Activated CD4-positive, alpha-beta memory T cell treated with anti-CD3 and anti-CD28 coated beads, Interleukin-2, amount 10 ng/mL, durations not matched to agents 7 days and 5 days (primary cell): ENCODE measurements at regions not wholly inside any gene's neighbourhood (a gene's known extent, or its start where the extent isn't known, plus 50 kb on each side); places are given as distances from the start of the nearest gene placed in this dataset.
"Not testable (repeated sequence)": the region's sequence is repeated elsewhere in the genome, so short reads cannot be mapped to it uniquely, and the experiment has no call there.

Source experiments
- CTCF ChIA-PET: fragments of 350-600 bp; sonication (Branson Sonifier 250); formaldehyde crosslinking; loops from one replicate; lab custom pipeline; 2021; ENCODE audit warnings: antibody characterized with exemption, inconsistent platforms; lab: Charles Lee
- POLR2A ChIA-PET: fragments of 350-600 bp; sonication (Branson Sonifier 250); formaldehyde crosslinking; loops from one replicate; lab custom pipeline; 2021; ENCODE audit warnings: antibody characterized with exemption; lab: Charles Lee
- DNase-seq: peaks from one replicate; pipeline ENCODE4 v3.0.0-alpha.2; 2020
- H3K27ac Mint-ChIP-seq: one replicate; pipeline ENCODE4 v1.8.0; 2021; ENCODE audit warnings: mild to moderate bottlenecking, mixed read lengths
- H3K27me3 Mint-ChIP-seq: one replicate; pipeline ENCODE4 v1.8.0; 2021; ENCODE audit warnings: mixed read lengths
- H3K36me3 Mint-ChIP-seq: one replicate; pipeline ENCODE4 v1.8.0; 2021; ENCODE audit warnings: low read depth, mixed read lengths
- H3K4me1 Mint-ChIP-seq: one replicate; pipeline ENCODE4 v1.8.0; 2021; ENCODE audit warnings: mixed read lengths
- H3K4me3 Mint-ChIP-seq: one replicate; pipeline ENCODE4 v1.8.0; 2021; ENCODE audit warnings: mild to moderate bottlenecking, mixed read lengths
- H3K9me3 Mint-ChIP-seq: one replicate; pipeline ENCODE4 v1.8.0; 2021; ENCODE audit warnings: mixed read lengths

DNA sequence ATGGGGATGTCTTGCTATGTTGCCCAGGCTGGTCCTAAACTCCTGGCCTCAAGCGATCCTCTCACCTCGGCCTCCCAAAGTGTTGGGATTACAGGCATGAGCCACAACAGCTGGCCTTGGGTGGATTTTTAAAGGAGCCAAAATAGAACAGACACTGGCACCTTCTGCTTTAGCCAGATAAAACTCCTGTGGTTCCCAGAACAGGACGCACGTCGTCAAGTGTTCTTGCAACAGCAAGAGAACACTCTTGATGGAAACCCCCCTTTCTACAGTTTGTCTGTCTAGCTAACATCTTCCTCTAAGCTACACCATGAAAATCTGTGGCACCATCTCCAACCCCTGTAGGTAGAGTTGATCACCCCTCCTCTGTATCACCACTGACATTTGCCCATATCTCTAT is 122.6 kb downstream of the NPIPB5 start:
- H3K27ac Mint-ChIP-seq: no peak overlapping the region
- no peaks in the 10 kb centered on the region for H3K4me1 Mint-ChIP-seq
- DNase-seq: no peak
- POLR2A ChIA-PET: no interaction called here
- H3K27me3 Mint-ChIP-seq: peaks cover 8% of the 10 kb centered on the region
- no peaks in the 10 kb centered on the region for H3K9me3 Mint-ChIP-seq
- CTCF ChIA-PET: no interaction called here
- H3K36me3 Mint-ChIP-seq: no peaks in the 10 kb centered on the region
- no peak overlapping the region for H3K4me3 Mint-ChIP-seq

DNA sequence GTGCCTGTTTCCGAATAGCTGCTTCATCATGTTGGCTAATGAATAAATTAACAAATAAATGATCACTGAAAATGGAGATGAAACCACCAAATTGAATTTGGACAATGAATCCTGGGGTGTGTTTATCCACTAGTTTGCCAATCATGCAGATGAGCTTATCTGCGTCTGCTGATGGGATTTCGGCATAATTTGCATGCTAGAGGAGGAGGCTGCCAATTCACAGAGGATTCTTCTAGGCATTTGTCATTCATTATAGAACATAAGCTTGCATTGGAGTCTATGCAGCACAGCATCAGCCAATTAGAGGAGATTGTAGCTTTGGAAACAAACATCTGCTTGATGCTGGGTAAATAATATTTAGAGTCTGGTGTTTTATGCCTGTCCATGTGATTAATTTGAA is 123.1 kb downstream of the NPIPB5 start:
- H3K9me3 Mint-ChIP-seq: no peaks in the 10 kb centered on the region
- DNase-seq: no peak
- H3K4me3 Mint-ChIP-seq: no peak overlapping the region
- ChIA-PET CTCF (no interaction called here), POLR2A (no interaction called here)
- H3K27me3 Mint-ChIP-seq: peaks cover 8% of the 10 kb centered on the region
- H3K4me1 Mint-ChIP-seq: no peaks in the 10 kb centered on the region
- no peak overlapping the region for H3K27ac Mint-ChIP-seq
- no peaks in the 10 kb centered on the region for H3K36me3 Mint-ChIP-seq

DNA sequence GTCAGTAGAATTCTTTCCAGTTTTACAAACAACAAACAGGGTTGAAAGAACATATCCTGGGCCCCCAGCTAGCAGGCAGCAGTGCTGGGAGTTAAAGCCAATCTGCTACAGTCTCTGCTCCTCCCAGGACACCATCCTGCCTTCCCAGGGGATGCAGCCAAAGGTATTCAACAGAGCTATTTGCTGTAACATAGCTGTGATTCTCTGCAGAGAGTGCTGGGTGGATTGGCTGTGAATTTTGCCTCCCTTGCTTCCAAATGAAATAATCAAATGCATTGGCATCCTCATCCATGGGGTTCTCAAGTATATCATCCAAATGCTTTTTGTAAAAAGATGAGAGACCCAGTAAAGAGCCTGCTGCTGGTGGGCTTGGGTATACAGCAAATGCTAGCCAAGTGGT is 124.3 kb downstream of the NPIPB5 start:
- H3K36me3 Mint-ChIP-seq: no peaks in the 10 kb centered on the region
- no peaks in the 10 kb centered on the region for H3K4me1 Mint-ChIP-seq
- ChIA-PET CTCF (interaction anchor here (0.9 kb wide), 1 partner anchor 15 kb away, joined by 3 read pairs; no protein-coding TSS in a partner anchor), POLR2A (interaction anchor here (0.5 kb wide), 1 partner anchor 37 kb away, joined by 3 read pairs; no protein-coding TSS in a partner anchor)
- DNase-seq: no peak
- H3K27ac Mint-ChIP-seq: no peak overlapping the region
- peaks cover 8% of the 10 kb centered on the region for H3K27me3 Mint-ChIP-seq
- H3K9me3 Mint-ChIP-seq: no peaks in the 10 kb centered on the region
- H3K4me3 Mint-ChIP-seq: no peak overlapping the region

DNA sequence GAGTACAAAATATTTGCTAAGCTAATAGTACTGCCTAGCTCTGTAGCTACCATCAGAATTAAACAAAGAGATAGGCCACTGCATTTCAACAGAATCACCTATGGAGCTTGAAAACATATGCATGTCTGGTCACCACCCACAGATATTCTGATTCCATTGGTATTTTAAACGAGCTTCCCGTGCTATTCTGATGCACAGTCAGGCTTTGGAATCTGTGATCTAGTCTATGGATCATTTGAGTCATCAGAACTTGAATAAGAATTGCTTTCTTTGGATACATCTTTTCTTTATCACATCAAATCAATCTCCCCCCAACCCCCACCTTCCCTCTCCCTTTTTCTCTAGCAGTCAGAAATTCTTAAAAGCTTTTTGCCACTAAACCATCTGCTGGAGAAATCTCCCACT is 124.7 kb downstream of the NPIPB5 start:
- Mint-ChIP-seq H3K4me1 (no peaks in the 10 kb centered on the region), H3K27ac (no peak overlapping the region), H3K27me3 (peaks cover 8% of the 10 kb centered on the region), H3K36me3 (no peaks in the 10 kb centered on the region), H3K4me3 (no peak overlapping the region), H3K9me3 (no peaks in the 10 kb centered on the region)
- POLR2A ChIA-PET: interaction anchor here (0.5 kb wide), 1 partner anchor 36 kb away, joined by 3 read pairs; no protein-coding TSS in a partner anchor
- no peak for DNase-seq
- CTCF ChIA-PET: interaction anchor here (0.9 kb wide), 1 partner anchor 14 kb away, joined by 3 read pairs; no protein-coding TSS in a partner anchor

DNA sequence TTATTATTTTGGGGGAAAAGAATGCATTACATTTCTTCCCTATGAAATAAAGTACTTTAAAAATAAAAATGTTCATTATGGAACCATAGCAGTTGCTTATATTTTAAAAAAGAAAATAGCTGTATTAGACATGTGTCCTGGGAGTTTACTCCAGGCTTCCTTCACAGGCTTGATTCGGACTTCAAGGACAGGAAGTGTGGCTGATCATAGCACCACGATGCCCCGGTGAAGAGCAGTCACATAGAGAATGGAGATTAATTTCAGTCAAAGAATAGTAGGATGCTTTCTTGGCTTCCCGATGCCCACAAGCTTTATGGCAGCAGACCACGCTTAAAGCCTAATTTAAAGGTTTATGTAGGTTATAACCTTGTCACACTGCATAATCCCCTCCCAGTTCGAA is 125.1 kb downstream of the NPIPB5 start:
- Mint-ChIP-seq H3K4me3 (no peak overlapping the region), H3K27ac (no peak overlapping the region), H3K4me1 (no peaks in the 10 kb centered on the region), H3K27me3 (peaks cover 8% of the 10 kb centered on the region), H3K9me3 (no peaks in the 10 kb centered on the region), H3K36me3 (no peaks in the 10 kb centered on the region)
- DNase-seq: no peak
- ChIA-PET POLR2A (no interaction called here), CTCF (interaction anchor here (0.6 to 0.9 kb wide), 2 partner anchors 14 to 1444 kb away, joined by 3 read pairs; no protein-coding TSS in a partner anchor)

DNA sequence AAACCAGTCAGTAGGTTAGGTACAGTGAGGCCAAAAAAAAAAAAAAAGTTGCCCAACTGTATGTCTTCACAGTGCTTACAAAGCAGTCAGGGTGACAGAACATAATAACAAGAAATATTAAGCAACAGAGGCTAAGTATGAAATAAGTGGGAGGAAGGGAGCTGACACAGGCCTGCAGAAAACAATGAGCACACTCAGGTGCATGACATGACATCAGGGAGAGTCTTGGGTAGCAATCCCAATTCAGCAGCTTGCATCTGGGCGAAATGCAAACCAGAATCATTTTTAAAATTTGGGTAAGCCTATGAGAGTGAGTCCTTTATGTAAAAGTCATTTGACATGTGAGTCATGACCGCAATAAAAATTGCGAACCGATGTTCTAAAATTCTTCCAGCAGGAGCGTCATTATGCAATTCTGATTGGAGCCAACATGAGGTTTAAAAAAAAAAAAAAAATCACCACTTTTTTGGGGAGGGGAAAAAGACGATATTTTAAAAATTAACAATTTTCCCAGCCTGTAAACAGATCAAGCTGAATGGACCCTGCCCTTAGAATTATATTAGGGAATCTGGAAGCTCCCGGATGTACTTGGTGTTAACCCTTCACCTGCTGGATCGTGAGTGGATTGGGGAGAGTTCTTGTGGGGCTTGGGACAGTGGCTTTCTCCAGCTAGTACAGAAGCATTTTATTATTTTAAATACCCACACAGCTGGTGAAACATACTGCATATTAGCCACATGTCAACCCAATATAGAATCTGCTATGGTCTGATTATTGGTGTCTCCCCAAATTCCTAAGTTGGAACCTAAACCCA is 127.9 kb downstream of the NPIPB5 start:
- H3K36me3 Mint-ChIP-seq: no peaks in the 10 kb centered on the region
- no peak overlapping the region for H3K4me3 Mint-ChIP-seq
- ChIA-PET CTCF (no interaction called here), POLR2A (no interaction called here)
- H3K9me3 Mint-ChIP-seq: no peaks in the 10 kb centered on the region
- no peak for DNase-seq
- no peaks in the 10 kb centered on the region for H3K4me1 Mint-ChIP-seq
- H3K27ac Mint-ChIP-seq: no peak overlapping the region
- H3K27me3 Mint-ChIP-seq: peaks cover 6% of the 10 kb centered on the region

DNA sequence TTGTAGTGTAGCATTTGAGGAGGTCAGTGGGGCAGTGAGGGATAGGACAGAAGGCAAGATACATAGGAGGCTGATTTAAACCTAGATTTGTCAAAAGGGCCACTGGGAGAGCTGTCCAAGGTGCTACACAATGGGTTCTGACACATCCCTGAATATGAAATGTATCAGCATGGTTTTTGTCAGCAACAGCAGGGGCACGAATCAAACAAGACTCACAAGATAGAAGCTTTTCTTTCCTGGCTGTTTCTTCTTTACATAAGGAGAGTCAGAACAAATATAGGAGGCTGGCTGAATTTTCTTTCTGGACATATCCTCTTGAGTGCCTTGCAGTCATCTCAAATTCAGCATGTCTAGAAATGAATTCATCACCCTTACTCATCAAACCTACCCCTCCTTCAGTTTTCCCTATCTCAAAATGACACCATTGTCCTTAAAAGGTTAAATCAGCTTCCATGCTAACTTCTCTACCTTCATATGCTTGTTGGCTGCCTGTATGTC is 130.5 kb downstream of the NPIPB5 start:
- Mint-ChIP-seq H3K4me1 (no peaks in the 10 kb centered on the region), H3K9me3 (no peaks in the 10 kb centered on the region), H3K36me3 (no peaks in the 10 kb centered on the region), H3K27ac (no peak overlapping the region), H3K27me3 (no peaks in the 10 kb centered on the region), H3K4me3 (no peak overlapping the region)
- POLR2A ChIA-PET: no interaction called here
- DNase-seq: no peak
- CTCF ChIA-PET: no interaction called here

DNA sequence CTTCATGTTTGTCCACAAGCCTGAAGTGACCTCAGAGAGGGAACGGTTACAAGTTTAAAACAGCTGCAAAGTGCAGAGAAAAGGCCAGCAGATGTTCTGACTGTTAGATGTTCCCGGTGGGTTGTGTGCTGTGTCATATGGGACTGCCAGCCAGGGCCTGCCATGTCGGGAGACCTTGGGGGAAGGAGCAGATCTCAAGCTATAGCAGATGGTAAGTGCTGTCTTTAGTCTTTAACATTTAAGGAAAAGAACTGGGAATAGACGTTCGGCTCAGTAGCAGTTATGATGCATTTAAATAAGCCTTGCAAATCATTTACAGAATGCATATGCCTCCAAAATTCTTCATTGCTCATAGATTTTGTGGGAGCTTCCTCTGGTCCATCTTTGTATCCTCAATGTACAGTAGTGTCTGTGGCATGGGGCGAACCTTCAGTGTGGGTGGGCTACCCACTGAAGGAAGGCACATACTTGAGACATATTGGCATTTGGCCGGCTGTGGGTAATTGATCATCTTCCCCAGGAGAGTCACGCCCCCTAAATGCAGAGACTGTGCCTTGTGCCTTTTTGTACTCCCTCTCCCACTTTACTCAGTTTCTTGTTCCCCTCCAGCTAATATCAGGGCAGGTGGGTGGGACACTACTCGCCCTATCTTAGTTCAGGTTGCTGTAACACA is 131.9 kb downstream of the NPIPB5 start:
- ChIA-PET CTCF (no interaction called here), POLR2A (no interaction called here)
- Mint-ChIP-seq H3K27me3 (no peaks in the 10 kb centered on the region), H3K9me3 (no peaks in the 10 kb centered on the region), H3K4me1 (no peaks in the 10 kb centered on the region), H3K36me3 (no peaks in the 10 kb centered on the region), H3K27ac (no peak overlapping the region), H3K4me3 (no peak overlapping the region)
- no peak for DNase-seq

DNA sequence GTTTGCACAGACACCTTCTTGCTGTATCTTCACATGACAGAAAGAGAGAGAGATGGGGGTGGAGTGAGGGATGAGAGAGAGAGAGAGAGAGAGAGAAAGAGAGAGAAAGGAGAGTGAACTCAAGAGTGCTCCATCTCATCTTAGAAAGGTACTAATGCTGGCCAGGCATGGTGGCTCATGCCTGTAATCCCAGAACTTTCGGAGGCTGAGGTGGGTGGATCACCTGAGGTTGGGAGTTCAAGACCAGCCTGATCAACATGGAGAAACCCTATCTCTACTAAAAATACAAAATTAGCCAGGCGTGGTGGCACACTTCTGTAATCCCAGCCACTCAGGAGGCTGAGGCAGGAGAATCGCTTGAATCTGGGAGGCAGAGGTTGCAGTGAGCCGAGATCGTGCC is 132.5 kb downstream of the NPIPB5 start:
- H3K4me3 Mint-ChIP-seq, H3K27ac Mint-ChIP-seq, DNase-seq, H3K27me3 Mint-ChIP-seq, POLR2A ChIA-PET, H3K9me3 Mint-ChIP-seq, H3K4me1 Mint-ChIP-seq, CTCF ChIA-PET, H3K36me3 Mint-ChIP-seq: not testable (repeated sequence)

DNA sequence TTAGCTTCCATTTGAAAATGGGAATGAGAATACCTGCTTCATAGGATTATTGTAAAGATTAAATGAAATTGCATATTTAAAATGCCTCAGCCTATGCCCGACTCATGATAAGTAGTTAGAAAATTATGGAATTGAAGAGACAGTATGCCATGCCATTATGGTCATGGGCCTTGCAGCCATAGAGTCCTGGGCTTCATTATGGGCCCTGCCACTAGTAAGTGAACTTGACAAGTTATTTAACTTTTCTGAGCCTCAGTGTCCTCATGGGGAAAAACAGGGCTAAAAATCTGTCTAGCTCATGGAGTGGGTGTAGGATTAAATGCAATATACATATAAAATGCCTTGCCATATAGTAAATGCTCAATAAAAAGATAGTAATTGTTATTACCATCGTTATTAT is 133.2 kb downstream of the NPIPB5 start:
- ChIA-PET CTCF (no interaction called here), POLR2A (no interaction called here)
- Mint-ChIP-seq H3K4me3 (no peak overlapping the region), H3K27me3 (no peaks in the 10 kb centered on the region), H3K36me3 (no peaks in the 10 kb centered on the region), H3K4me1 (no peaks in the 10 kb centered on the region), H3K27ac (no peak overlapping the region), H3K9me3 (no peaks in the 10 kb centered on the region)
- no peak for DNase-seq

DNA sequence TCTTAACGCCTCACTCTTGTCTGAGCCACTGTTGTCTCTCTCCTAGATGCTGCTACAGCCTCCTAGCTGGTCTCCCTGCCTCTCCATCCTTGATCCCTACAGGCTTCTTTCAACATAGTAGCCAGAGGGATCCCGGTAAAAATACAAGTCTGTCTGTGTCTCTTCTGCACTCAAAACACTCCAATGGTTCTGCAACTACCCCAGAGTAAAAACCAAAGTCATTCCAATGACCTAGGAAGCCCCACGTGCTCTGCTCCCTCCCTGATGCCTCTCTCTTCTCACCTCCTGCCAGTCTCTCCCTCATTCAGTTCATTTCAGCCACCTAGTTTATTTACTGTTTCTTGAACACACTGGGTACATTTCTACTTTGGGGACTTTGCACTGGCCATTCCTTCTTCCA is 135.2 kb downstream of the NPIPB5 start:
- ChIA-PET POLR2A (no interaction called here), CTCF (no interaction called here)
- Mint-ChIP-seq H3K27me3 (no peaks in the 10 kb centered on the region), H3K9me3 (no peaks in the 10 kb centered on the region), H3K4me1 (no peaks in the 10 kb centered on the region), H3K4me3 (no peak overlapping the region), H3K36me3 (no peaks in the 10 kb centered on the region), H3K27ac (no peak overlapping the region)
- no peak for DNase-seq

DNA sequence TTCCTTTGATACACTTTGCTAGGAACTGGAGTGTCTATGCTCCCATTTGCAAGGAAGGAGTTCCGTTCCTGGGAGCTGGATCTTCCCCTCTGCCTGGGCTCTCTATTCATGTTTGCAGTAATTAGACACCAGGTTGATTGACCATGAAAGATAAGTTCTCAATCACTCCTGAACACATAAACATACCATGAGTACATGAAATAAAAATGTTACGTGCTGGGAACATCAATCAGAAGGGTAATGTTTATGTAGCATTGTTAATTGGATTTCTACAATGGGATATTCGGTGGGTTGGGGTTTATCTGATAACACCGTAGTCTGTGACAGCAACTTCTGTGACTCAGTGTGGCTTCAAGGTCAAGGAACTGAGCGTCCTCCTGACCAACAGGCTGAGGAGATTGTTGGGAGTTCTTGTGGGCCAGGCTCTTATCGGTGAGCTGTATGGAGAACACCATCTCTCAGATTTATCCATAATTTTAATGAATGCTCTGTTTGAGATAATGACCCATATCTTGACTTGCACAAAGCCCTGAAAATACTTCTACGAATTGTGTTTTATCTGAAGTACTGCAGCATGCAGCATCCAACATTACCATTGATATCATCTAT is 136.4 kb downstream of the NPIPB5 start:
- peaks cover 3% of the 10 kb centered on the region for H3K9me3 Mint-ChIP-seq
- no peaks in the 10 kb centered on the region for H3K36me3 Mint-ChIP-seq
- DNase-seq: no peak
- no peak overlapping the region for H3K27ac Mint-ChIP-seq
- ChIA-PET POLR2A (no interaction called here), CTCF (no interaction called here)
- no peaks in the 10 kb centered on the region for H3K4me1 Mint-ChIP-seq
- H3K27me3 Mint-ChIP-seq: peaks cover 2% of the 10 kb centered on the region
- H3K4me3 Mint-ChIP-seq: no peak overlapping the region

DNA sequence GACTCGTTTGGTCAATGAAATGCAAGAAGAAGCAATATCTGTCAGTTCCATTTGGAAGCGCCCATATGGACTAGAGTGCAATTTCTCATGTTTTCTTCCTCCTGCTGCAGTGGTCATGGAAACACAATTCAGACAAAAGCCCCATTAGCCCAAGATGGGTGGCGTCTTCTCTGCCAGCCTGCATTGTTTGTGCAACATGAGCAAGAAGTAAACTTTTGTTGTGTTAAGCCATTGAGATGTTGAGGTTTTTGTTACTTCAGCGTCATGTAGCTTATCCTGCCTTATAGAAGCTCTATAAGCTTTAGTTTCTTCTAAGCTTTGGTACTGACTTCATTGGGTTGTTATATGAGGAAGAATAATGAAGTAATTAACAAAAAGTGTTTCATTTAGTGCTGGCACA is 137.4 kb downstream of the NPIPB5 start:
- no peak overlapping the region for H3K4me3 Mint-ChIP-seq
- H3K27ac Mint-ChIP-seq: no peak overlapping the region
- POLR2A ChIA-PET: no interaction called here
- no peak for DNase-seq
- H3K27me3 Mint-ChIP-seq: peaks cover 2% of the 10 kb centered on the region
- peaks cover 3% of the 10 kb centered on the region for H3K9me3 Mint-ChIP-seq
- no peaks in the 10 kb centered on the region for H3K36me3 Mint-ChIP-seq
- CTCF ChIA-PET: no interaction called here
- no peaks in the 10 kb centered on the region for H3K4me1 Mint-ChIP-seq
